Activated T-cell treated with anti-CD3 and anti-CD28 coated beads for 4 hours (primary cell): ENCODE measurements at regions not wholly inside any gene's neighbourhood (a gene's known extent, or its start where the extent isn't known, plus 50 kb on each side); places are given as distances from the start of the nearest gene placed in this dataset.
A peak's percentile ranks its signal among the peaks of the same experiment; 100 is the strongest.

Experiments used
- DNase-seq: peaks from one replicate; pipeline ENCODE4 v3.0.0-alpha.2; 2020

DNA sequence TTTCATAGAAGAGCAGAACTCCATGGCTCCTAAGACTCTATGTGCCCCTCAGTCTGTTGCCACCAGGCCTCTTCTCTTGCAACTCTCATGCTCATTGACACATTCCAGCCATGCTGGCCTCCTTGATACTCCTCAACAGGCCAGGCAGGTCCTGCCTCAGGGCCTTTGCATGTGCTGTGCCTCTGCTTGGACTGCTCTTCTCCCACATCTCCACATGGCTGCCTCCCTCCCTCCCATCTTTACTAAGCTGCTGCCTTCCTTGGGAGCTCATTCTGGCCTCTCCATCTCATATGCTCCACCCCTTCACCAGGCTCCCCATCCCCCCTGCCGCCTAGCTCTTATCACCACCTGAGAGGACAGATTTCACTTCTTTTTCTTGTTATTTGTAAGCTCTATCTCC is 103.8 kb upstream of the GPR26 start:
- no peak for DNase-seq

DNA sequence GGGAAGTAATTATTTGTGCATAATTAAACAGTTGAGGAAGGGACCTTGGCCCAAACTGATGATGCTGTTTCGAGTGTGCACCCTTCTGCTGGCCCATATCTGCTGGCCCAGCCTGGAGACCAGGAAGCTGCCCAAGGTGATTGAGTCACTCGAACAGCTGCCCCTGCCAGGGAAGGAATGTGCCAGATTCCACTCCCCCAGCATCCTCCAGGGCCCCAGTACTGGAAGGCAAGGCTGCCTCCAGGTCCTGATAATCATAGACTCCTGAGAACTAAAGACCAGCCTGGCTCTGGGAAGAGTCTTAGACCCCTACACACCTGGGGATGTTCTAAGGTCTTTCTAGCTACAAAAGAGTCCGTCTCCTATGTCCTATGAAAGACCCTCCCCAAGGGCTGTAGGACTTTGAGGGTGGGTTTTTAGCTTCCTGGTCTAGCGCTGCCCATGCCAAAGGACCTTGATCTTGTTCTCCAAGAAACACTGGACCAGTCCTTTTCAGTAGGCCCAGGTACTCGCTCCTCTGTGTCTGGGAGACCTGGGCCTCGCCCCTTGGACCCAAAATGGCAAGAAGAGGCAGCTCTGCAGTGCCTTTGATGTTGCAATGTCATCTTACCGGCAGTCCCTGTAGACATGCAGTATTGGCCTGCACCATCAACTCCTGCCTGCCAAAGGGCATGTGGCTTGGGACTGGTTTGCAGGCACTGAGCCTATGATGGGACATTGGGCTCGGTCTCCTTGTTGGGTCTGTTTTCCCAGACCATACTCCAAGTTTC is 103.2 kb upstream of the GPR26 start:
- DNase-seq, result no peak

DNA sequence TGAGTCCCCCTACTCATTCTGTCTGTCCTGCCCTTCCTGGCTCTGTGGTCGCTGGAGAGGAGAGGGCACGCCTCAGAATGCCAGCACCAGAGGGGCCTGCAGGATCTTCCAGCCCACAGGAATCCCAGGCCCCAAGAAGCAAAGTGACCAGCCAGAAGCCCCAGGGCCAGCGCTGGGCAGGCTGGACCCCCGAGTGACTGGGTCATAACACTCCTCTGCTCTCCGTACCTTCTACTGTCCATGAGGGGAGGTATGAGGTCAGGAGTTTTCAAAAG is 102.6 kb upstream of the GPR26 start:
- no peak for DNase-seq

DNA sequence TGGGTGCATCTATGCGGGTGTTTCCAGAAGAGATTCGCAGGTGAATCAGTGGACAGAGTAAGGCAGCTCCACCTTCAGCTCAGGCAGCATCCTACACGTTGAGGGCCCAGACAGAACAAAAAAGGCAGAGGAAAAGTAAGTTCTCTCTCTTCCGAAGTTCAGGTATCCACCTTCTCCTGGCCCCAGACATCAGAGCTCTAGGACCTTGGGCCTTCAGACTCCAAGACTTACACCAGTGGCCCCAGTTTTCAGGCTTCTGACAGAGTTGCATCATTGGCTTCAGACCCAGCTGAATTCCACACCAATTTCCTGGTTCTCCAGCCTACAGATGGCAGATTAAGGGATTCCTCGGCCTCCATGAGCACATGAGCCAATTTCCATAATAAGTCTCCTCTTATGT is 102.2 kb upstream of the GPR26 start:
- no peak for DNase-seq

DNA sequence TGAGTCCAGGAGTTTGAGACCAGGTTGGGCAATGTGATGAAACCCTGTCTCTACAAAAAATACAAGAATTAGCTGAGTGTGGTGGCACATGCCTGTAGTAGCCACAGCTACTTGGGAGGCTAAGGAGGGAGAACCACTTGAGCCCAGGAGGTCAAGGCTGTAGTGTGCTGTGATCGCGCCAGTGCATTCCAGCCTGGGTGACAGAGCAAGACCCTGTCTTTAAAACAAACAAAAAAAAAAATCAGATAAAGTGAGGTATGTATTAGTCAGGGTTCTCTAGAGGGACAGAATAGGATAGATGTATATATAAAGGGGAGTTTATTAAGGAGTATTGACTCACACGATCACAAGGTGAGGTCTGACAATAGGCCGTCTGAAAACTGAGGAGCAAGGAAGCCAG is 101.5 kb upstream of the GPR26 start:
- DNase-seq, result no peak

DNA sequence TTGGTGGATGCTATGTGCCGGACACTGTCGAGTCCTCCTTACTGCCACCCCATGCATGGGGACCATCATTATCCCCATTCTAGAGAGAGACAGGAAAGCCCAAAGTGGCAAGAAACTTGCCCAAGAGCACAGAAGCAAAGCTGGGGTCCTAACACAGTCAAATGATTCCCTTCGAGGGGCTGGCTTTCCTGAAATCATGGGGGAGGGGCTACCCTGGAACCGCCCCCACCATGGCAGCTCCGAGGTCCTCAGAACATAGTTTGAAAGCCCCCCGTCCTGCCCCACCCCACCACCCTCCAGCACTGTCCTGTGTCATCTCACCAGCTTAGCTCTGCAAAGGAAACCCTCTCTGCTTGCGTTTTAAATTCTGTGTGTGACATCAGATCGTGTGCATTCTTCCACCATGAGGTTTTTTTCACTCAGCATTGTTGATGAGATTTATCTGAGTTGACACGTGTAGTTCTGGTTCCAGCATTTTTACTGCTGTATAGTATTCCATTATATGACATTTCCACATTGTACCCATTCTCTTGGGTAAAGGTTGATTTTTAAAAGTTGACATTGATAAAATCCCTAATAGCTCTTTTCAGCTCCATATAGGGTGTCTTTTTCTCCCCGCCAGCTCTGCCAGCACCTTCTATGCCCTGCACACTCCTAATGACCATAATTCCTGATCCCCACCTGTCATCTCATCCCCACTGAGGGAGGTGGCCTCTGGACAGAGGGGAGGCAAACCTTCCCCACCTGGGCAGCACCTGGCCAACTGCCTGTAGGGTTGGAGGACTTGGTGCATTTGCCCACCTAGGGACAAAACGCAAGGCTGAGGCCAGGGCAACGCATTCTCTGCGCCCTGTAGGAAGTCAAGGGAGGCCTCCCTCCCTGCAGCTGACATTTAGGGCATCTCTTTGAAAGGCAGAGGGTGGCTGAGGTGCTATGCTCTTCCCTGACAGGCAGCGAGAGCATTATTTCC is 100.2 kb upstream of the GPR26 start:
- no peak for DNase-seq

DNA sequence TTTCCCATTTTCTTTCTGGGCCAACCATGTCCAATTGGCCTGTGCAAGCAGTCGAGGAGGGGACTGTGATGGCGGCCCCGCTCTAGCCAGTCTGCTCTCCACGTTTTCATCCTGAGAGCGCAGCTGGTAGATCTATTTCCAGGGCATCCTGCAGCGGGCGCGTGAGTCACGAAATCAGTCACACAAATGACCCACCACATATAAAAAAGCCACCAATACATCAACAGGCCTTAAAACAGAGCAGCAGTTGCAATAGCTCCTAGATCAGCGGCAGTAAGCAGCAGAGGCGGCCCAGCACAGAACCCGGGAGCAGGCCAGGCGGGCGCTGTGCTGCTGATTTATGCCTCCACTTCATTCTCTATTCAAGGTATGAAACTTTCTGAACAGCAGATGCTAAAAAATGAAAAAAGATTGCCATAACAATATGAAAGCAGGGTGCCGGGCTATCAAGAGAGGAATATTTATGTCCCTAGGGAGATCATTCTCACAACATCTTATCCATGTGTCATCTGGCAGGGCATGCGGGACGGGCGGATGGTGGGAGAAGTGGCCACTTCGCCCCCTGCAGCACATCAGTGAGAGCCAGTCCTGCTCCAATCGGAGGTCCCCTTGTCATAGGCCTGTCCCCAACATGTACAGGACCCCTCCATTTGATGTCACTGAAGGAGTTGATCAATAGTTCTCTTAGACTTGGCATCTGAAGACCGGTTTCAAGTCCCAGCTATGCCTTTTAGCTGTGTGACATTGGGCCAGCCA is 98.0 kb upstream of the GPR26 start:
- DNase-seq, result no peak

DNA sequence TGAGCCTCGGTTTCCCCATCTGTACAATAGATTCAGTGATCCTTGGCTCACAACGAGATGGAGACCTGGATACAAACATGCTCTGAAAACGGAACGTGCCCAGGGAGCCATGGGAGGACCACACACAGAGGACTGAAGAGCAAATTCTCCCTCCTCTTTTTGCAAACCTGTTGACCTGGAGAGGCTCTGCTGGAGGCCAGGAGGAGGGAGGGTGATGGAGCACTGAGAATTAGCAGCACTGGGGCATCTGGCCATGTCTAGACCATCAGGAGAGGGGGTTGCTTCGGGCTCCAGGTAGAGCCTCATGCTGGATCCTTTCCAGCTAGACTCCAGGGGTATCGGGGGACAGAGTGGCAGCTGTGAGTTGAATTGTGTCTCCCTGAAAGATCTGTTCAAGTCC is 97.4 kb upstream of the GPR26 start:
- no peak for DNase-seq

DNA sequence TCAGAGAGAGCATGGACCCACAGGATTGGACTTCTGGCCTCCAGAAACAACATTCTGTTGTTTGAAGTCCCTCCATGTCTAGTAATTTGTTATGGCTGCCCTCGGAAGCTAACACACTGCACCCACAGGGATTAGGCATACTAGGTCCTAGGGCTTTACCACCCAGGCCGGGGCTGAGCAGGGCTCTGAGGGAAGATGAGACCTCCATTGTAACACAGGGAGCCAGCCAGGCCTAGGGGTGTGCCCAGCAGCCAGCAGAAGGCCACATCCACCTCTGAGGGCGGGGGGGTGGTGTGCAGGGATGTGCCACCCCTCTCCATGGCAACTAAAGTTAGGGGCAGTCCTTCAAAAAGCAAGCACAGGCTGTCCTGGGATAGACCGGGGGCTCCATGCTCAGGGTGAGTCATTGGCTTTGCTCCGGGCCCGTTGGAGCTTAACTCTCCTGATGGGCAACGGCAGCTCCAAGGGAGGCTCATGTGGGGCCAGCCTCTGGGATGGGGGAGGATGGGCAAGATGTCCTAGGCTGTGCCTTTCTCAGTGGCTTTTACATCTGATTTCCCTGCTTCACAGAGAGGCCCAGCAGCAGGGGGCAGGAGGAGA is 96.6 kb upstream of the GPR26 start:
- DNase-seq, result no peak

DNA sequence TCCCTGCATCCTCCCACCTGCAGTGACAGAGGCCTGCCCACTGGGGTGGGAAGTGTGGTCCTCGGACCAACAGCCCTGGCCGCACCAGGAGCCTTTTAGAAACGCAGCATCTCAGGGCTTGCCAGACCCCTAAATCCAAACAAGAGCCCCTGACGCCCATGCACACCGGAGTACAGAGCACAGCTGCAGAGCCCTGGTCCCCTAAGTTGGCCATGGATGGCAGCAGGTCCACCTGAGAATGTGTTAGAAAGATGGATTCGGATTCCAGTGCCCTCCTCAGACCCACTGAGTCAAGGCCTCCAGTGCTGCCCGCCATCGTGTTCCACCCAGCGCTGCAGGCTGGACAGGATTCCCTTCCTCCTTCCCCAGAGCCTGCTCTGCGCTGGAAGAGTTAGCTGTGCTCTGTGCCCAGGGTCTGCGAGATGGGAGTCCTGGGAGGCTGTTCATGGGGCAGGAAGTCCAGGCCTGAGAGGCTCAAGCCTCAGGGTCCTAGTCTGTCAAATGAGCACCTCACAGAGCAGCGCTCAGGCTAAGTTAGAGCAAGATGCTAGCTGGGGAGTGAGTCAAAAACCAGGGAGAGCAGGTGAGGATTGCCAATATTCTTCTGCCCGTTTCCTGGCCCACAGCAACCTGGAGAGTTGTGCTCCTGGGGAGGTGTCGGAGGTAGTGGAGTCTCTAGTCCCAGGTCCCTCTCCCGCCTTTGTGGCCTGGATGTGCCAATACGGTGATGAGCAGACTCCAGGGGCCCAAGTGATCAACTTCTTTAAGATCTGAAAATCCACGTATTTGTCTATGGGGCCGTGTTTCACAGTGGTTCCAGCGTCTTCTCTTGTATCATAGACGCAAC is 95.9 kb upstream of the GPR26 start:
- no peak for DNase-seq

DNA sequence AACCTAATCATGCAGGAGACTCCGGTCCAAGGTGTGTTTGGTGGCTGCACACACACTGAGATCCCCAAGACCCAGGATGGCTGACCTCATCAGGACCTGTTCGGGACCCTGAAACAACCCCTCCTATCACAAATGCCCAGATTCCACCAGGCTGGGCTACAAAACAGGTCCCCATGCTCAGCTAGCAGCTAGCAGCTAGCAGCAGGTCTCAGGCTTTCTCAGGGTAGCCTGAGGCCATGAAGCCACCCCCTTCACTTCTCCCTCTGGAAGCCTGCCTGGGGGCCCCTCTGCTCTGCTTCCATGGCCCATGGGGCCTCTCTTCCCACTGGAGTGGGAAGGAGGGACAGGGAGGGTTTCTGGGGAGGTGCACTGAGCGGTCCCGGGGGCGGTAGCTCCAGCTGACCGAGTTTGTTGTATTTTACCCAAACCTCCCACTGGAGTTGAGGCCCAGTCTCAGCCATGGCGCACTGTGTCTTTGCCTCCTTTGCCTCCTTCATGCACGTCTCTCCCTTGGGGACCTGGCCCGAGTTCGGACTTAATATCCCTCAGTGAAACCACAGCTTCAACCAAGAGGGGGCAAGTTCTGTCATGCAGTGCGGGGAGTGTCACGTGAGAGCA is 95.1 kb upstream of the GPR26 start:
- DNase-seq, result no peak

DNA sequence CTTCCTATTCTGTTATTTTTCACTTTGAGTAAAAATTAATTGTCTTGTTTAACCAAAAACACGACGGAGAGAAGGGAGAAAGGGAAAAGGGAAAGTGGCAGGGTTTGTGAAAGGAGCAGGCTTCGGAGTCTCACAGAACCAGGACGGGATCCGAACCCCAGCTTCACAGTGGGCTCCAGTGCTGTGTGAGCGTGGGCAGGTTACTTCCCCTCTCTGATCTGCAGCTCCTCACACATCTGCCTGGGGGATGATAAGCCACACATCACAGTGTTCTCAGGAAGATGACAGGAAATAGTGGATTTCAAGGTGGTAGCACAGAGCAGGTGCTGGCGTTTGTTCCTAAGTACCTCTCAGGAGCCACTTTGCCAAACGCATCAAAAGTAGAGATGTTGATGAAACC is 94.2 kb upstream of the GPR26 start:
- no peak for DNase-seq

DNA sequence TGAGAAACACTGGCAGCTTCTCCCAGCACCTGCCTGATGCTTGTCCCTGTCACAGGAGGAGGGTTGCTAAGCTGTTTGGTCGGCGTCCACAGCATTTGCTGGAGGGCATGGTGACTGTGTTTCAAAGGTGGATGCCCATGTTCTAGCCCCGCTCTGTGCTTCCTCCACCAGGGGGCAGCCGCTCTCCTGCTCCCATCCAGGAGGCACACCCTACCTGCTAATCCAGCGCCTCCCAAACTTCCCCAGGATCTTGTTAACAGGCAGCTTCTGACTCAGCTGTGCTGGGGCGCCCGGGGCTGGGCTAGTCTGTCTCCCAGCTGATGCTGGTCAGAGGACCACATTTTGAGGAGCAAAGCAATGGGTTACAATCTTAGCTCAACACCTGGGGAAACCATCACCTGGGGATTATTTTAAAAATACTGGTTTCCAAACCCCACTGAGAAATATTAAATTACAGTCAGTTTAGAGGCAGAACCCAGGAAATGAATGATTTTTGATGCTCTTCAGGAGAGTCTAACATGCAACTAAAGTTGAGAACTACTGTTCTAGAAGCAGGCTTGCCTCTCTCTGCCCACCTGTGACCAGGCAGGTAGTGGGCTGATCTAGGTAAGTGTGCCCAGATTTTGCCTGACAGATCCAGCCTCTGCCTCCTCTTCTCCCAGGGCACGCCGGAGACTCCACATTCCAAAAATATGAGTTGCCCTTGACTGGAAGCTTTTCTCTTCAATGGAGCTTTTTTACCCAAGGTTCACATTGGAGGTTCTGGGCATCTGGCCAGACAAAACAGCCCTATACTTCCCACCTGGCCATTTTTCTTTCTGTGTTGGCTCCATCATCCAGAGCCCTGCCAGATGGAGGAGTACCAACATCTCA is 92.7 kb upstream of the GPR26 start:
- peak; percentile 7 for DNase-seq

DNA sequence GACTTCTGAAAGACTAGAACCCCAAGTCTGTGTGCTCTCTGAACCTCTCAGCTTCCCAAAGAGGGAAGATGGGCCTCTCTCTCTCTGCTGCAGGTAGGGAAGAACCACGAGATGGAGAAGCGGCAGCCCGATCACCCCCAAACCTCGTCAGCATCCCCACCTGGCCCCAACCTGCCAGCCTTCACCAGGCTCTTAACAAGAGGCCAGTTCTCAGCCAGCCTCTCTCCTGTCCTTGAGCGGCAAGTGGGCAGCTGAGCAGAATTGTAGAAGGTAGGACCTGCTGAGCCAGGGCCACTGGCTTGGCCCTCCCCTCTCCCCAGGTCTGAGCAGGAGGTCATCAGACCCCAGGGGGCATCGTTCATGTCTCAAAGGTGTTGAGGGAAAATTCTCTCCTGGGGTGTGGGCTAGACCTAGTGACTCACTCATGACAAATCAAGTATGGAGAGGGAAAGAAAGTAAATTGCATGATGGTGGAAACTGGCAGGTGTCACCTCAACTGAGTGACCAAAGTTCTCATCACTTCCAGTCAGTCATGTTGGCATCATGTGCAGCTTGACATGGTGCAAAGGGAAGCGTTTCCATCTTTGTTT is 92.0 kb upstream of the GPR26 start:
- DNase-seq, result no peak

DNA sequence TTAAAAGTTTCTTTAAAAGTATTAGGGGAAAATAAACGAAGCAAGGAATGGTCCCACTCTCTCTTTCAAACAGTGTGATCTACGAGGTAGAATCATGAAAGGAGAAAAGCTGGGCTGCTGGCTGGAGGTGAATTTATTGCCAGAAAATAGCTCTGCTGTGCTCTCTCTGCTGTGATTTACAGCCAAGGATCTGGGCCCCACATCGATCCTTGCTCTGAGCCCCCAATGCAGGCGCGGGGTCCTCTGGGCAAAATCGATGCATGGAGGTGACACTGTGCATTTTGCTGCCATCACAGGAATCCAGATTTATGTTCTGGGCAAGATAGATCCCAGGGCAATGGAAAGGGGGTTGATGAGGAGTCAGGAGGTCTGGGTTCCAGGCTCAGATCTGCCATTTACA is 91.0 kb upstream of the GPR26 start:
- DNase-seq, result no peak

DNA sequence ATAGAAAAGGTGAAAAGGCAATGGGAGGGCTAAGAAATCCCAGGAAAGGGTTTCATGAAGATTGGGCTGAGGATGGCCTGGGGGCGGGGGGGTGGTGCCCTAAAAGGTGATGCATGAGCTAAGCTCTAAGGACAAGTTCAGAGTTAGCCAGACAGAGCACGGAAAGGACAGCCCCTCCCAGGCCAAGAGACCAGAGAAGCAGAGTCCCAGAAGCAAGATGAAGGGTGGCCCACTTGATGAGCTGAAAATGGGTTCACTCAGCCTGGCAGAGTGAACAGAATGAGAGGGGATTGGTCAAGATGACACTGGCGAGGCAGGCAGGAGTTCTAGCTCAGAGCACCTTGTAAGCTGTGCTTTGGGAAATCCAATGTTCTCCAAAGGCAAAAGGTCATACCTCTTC is 89.4 kb upstream of the GPR26 start:
- no peak for DNase-seq

DNA sequence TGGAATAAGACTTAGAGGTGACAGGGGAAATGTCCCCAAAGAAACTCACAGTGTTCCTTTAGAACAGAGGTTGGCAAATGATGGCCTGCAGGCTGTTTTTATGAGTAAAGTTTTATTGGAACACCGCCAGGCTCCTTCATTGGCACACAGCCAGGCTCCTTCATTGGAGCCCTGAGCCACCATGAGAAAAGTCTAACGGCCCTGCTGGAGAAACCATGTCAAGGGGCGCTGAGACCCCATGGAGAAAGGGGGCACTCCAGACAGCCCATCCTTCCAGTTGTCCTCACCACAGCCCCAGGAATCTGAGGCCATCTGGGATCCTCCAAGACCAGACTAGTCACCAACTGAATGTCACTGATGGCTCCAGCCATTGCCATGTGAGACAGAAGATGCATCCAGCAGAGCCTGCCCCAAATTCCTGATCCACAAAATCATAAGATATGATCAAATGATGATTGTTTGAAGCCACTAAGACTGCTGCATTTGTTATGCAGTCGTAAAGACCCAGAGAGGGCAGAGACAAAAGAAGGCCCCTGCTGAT is 88.2 kb upstream of the GPR26 start:
- no peak for DNase-seq

DNA sequence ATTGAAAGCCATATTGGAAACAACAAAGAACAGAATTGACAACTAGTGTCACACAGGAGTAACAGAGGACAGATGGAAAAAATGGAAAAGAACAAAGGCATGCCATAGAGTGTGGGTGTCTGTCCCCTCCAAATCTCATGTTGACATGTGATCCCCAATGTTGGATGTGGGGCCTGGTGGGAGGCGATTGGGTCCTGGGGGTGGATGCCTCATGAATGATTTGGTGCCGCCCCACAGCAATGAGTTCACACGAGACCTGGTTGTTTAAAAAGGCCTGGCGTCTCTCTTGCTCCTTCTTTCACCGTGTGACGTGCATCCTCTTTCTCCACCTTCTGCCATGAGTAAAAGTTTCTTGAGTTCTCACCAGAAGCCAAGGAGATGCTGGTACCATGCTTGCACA is 87.4 kb upstream of the GPR26 start:
- DNase-seq, result no peak

DNA sequence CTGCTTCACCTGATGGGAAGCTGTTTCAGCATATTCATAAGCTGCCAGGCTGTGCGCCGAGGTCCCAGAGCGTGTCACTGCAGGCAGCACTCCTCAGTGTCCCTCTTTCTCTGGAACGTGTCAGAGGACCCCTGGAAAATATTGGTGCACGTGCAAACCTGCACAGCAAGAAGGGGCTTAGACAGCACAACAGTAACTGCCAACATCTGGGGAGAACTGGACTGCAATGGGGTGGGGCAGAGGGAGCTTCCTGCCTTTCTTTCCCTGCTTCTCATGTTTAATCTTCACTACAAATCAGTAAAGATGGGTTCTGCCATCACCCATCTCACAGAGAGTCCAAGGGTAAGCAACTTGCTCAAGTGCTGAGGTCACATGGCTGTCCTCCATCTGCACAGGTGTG is 86.5 kb upstream of the GPR26 start:
- no peak for DNase-seq

DNA sequence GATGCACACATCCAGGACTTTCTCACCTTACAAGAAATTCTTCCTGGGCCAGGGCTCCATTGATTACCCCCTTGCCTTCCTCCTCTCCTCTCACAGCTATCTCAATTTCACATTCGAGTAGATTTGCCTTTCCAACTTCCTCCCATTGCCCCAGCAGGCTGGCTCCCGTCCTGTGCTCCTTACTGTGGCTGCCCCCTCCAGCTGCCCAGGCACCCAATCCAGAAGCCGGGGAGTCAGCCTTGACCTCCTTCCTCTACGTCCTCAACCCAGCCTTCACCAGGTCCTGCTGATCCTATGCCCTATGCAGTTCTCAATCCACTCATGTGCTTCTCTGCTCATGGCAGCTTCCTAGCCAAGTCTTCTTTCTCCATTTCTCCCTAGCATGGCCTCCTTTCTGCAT is 85.7 kb upstream of the GPR26 start:
- no peak for DNase-seq
